ENCODE measurements at regions not wholly inside any gene's neighbourhood (a gene's known extent, or its start where the extent isn't known, plus 50 kb on each side); places are given as distances from the start of the nearest gene placed in this dataset.

- no peak for DNase-seq (ENCODE audit: low read depth)
- no peak for TF ChIP-seq CTCF (IDR thresholded peaks at IDR 0.05; ENCODE audit: insufficient read depth, low read length)
- H3K4me3 ChIP-seq (ENCODE audit: low read depth, low read length) = no peak overlapping the region
These were observed 170.9 kb upstream of the GRIA3 start for GRCh38 chrX:123013141-123013540.

GRCh38 chrX:123036401-123036800 lies 147.7 kb upstream of the GRIA3 start:
- no peak for TF ChIP-seq CTCF (IDR thresholded peaks at IDR 0.05; ENCODE audit: insufficient read depth, low read length)
- H3K4me3 ChIP-seq (ENCODE audit: low read depth, low read length) = no peak overlapping the region
- no peak for DNase-seq (ENCODE audit: low read depth)

- no peak overlapping the region for H3K4me3 ChIP-seq (ENCODE audit: low read depth, low read length)
- no peak for DNase-seq (ENCODE audit: low read depth)
- TF ChIP-seq CTCF (IDR thresholded peaks at IDR 0.05; ENCODE audit: insufficient read depth, low read length) = no peak
These were observed 134.9 kb upstream of the GRIA3 start for GRCh38 chrX:123049071-123049625.

- no peak for TF ChIP-seq CTCF (IDR thresholded peaks at IDR 0.05; ENCODE audit: insufficient read depth, low read length)
- DNase-seq (ENCODE audit: low read depth) = no peak
These were observed 123.1 kb upstream of the GRIA3 start for GRCh38 chrX:123060986-123061385.

GRCh38 chrX:123064053-123064452 lies 120.0 kb upstream of the GRIA3 start:
- no peak for TF ChIP-seq CTCF (IDR thresholded peaks at IDR 0.05; ENCODE audit: insufficient read depth, low read length)
- H3K4me3 ChIP-seq (ENCODE audit: low read depth, low read length) = no peak overlapping the region
- no peak for DNase-seq (ENCODE audit: low read depth)

More at GRCh38 chrX:123060986-123061385, 123.1 kb upstream of the GRIA3 start:
- no peak overlapping the region for H3K4me3 ChIP-seq (ENCODE audit: low read depth, low read length)

GRCh38 chrX:123072686-123073385 lies 111.2 kb upstream of the GRIA3 start:
- no peak for TF ChIP-seq CTCF (IDR thresholded peaks at IDR 0.05; ENCODE audit: insufficient read depth, low read length)
- H3K4me3 ChIP-seq (ENCODE audit: low read depth, low read length) = no peak overlapping the region
- no peak for DNase-seq (ENCODE audit: low read depth)

Data from fibroblast of the aortic adventitia (primary cell).